PC-9 (cell line): ENCODE measurements at regions not wholly inside any gene's neighbourhood (a gene's known extent, or its start where the extent isn't known, plus 50 kb on each side); places are given as distances from the start of the nearest gene placed in this dataset.

Experiments used
- CTCF ChIP-seq: fragments of 200-600 bp; sonication (generic); conservative IDR thresholded peaks from 2 replicates; pipeline ENCODE4 v1.6.1; 2017; ENCODE audit warnings: mixed run types, antibody characterized with exemption, mild to moderate bottlenecking, moderate library complexity
- EZH2 ChIP-seq: fragments of 200-600 bp; sonication (generic); IDR thresholded peaks from 2 replicates; pipeline ENCODE4 v1.8.0; 2017; ENCODE audit warnings: antibody characterized with exemption, low read depth

- TF ChIP-seq CTCF (no peak), EZH2 (no peak)
These were observed 74.8 kb upstream of the PSMD7 start for GRCh38 chr16:74221828-74222227.
